HepG2 (cell line): ENCODE measurements at regions not wholly inside any gene's neighbourhood (a gene's known extent, or its start where the extent isn't known, plus 50 kb on each side); places are given as distances from the start of the nearest gene placed in this dataset.

Experiments used
- ATAC-seq: fragments of 200-7000 bp; cut with Tn5 transposase; 3 replicates; pipeline ENCODE4 v1.9.1; 2020; ENCODE audit warnings: mild to moderate bottlenecking, moderate library complexity
- BruUV-seq: library from RNA; stranded (reverse); fragments of 400-500 nt; replicated peaks from 2 replicates; lab custom pipeline; 2021; lab: Mats Ljungman, UMichigan
- CTCF ChIA-PET: fragments of 300-600 bp; formaldehyde crosslinking; extraction: SDS; loops from one replicate; lab custom pipeline; 2021; ENCODE audit warnings: low total read pairs, inconsistent platforms, low intra/inter-chr PET ratio; lab: Yijun Ruan, JAX
- POLR2A ChIA-PET: fragments of 350-600 bp; sonication (Branson Sonifier 250); formaldehyde crosslinking; loops from one replicate; lab custom pipeline; 2020; ENCODE audit warnings: antibody characterized with exemption, inconsistent platforms; lab: Yijun Ruan, JAX
- DNase-seq: peaks from one replicate; pipeline ENCODE4 v3.0.0-alpha.2; 2015; ENCODE audit warnings: low spot score
- FAIRE-seq: peaks from 3 replicates; lab custom pipeline; 2011; peaks lifted over from hg19 to GRCh38; lab: Jason Lieb, UNC
- H2AFZ ChIP-seq: one replicate; pipeline ENCODE4 v1.6.1; 2011; ENCODE audit warnings: low read length, inconsistent platforms
- H3K27ac ChIP-seq: fragments of 300-600 bp; 3 replicates; pipeline ENCODE4 v1.8.0; 2011; ENCODE audit warnings: mixed run types, mild to moderate bottlenecking, mixed read lengths, low read length, inconsistent platforms; ENCODE audit not compliant: insufficient read depth; ENCODE audit errors: extremely low read length
- H3K27me3 ChIP-seq, 2 experiments: fragments of 200-600 bp in 1 of 2; 2 replicates in 1 of 2; 3 replicates in 1 of 2; pipeline versions ENCODE4 v1.6.0 to v1.8.0; 2011; ENCODE audit warnings: low read length in 2 of 2, mild to moderate bottlenecking in 2 of 2, moderate library complexity in 2 of 2, inconsistent platforms in 1 of 2; ENCODE audit not compliant: insufficient read depth in 2 of 2, control insufficient read depth in 1 of 2
- H3K36me3 ChIP-seq, 2 experiments: fragments of 200-600 bp in 1 of 2; replicated peaks in 1 of 2; 2 replicates in 1 of 2; 3 replicates in 1 of 2; pipeline versions ENCODE4 v1.5.1 to v1.8.0; 2011; ENCODE audit warnings: low read length in 2 of 2, inconsistent platforms in 1 of 2; ENCODE audit not compliant: insufficient read depth in 2 of 2, control insufficient read depth in 1 of 2
- H3K4me1 ChIP-seq: 2 replicates; pipeline ENCODE4 v1.5.1; 2012; ENCODE audit warnings: low read length, inconsistent platforms; ENCODE audit not compliant: insufficient read depth
- H3K4me2 ChIP-seq: 2 replicates; pipeline ENCODE4 v1.6.0; 2011; ENCODE audit warnings: low read depth, low read length, inconsistent platforms
- H3K4me3 ChIP-seq, 3 experiments: fragments of 200-600 bp in 1 of 3; sonication (generic), shearing (Covaris generic) in 1 of 3; replicated peaks in 1 of 3; 2 replicates each; pipeline ENCODE4 v1.5.1; 2011 to 2016; ENCODE audit warnings: low read length in 3 of 3, inconsistent platforms in 2 of 3, low read depth in 2 of 3, mild to moderate bottlenecking in 2 of 3, control low read depth in 1 of 3, mixed read lengths in 1 of 3; ENCODE audit not compliant: insufficient read depth in 1 of 3
- H3K79me2 ChIP-seq: one replicate; pipeline ENCODE4 v1.6.1; 2011; ENCODE audit warnings: low read length, inconsistent platforms; ENCODE audit not compliant: insufficient read depth
- H3K9ac ChIP-seq: 2 replicates; pipeline ENCODE4 v1.6.0; 2011; ENCODE audit warnings: mild to moderate bottlenecking, low read depth, low read length, inconsistent platforms; ENCODE audit not compliant: insufficient read depth
- H3K9me3 ChIP-seq: 2 replicates; pipeline ENCODE4 v1.5.1; 2012; ENCODE audit warnings: mild to moderate bottlenecking, low read length
- H4K20me1 ChIP-seq: 2 replicates; pipeline ENCODE4 v1.6.0; 2011; ENCODE audit warnings: inconsistent platforms, mild to moderate bottlenecking, low read length, moderate library complexity; ENCODE audit not compliant: insufficient read depth
- DBP ChIP-seq: sonication (generic); formaldehyde crosslinking; IDR thresholded peaks from 2 replicates; pipeline ENCODE4 v1.4.0; 2020; ENCODE audit warnings: missing genetic modification reagents; ENCODE audit errors: not compliant biosample characterization
- ERF ChIP-seq: IDR thresholded peaks from 2 replicates; pipeline ENCODE4 v1.6.1; 2018; ENCODE audit warnings: missing biosample characterization, missing genetic modification reagents
- MIER3 ChIP-seq: IDR thresholded peaks from 2 replicates; pipeline ENCODE4 v1.6.1; 2016; ENCODE audit warnings: missing compliant biosample characterization, borderline replicate concordance
- MXI1 ChIP-seq: IDR thresholded peaks from 3 replicates; pipeline ENCODE4 v1.6.1; 2012; ENCODE audit warnings: low read depth, low read length, inconsistent platforms, borderline replicate concordance
- REL ChIP-seq: sonication (generic); formaldehyde crosslinking; conservative IDR thresholded peaks from 2 replicates; pipeline ENCODE4 v1.8.0; 2022; ENCODE audit warnings: mild to moderate bottlenecking, missing genetic modification reagents, moderate library complexity
- SNAI1 ChIP-seq: sonication (generic); formaldehyde crosslinking; IDR thresholded peaks from 2 replicates; pipeline ENCODE4 v1.5.0; 2020; ENCODE audit warnings: mild to moderate bottlenecking, missing genetic modification reagents, borderline replicate concordance
- TAF15 ChIP-seq: fragments of 200-400 bp; formaldehyde crosslinking; IDR thresholded peaks from one replicate; pipeline ENCODE4 v1.6.1; 2018; ENCODE audit warnings: mild to moderate bottlenecking, low read depth, low read length; ENCODE audit not compliant: poor library complexity, severe bottlenecking
- YY1 ChIP-seq: IDR thresholded peaks from 2 replicates; pipeline ENCODE4 v1.6.1; 2011; ENCODE audit warnings: low read length, low read depth, moderate library complexity, mild to moderate bottlenecking; ENCODE audit not compliant: insufficient read depth, insufficient replicate concordance
- ZBTB33 ChIP-seq: sonication (generic); formaldehyde crosslinking; IDR thresholded peaks from 2 replicates; pipeline ENCODE4 v1.4.0; 2020; ENCODE audit warnings: missing genetic modification reagents
- ZBTB44 ChIP-seq: sonication (generic); formaldehyde crosslinking; IDR thresholded peaks from 2 replicates; pipeline ENCODE4 v1.4.0; 2020; ENCODE audit warnings: missing genetic modification reagents
- ZFP36L2 ChIP-seq: sonication (generic); formaldehyde crosslinking; IDR thresholded peaks from 2 replicates; pipeline ENCODE4 v1.4.0; 2020; ENCODE audit warnings: missing genetic modification reagents
- ZNF232 ChIP-seq: sonication (generic); formaldehyde crosslinking; IDR thresholded peaks from 2 replicates; pipeline ENCODE4 v1.4.0; 2020; ENCODE audit warnings: missing genetic modification reagents, borderline replicate concordance
- ZNF282 ChIP-seq: fragments of 450-650 bp; IDR thresholded peaks from 2 replicates; pipeline ENCODE4 v1.6.1; 2018; ENCODE audit not compliant: partially characterized antibody
- ZNF367 ChIP-seq: sonication (generic); formaldehyde crosslinking; IDR thresholded peaks from 2 replicates; pipeline ENCODE4 v1.4.0; 2020; ENCODE audit warnings: missing genetic modification reagents, borderline replicate concordance
- ZNF704 ChIP-seq: sonication (generic); formaldehyde crosslinking; IDR thresholded peaks from 2 replicates; pipeline ENCODE4 v1.8.1; 2023; ENCODE audit warnings: mild to moderate bottlenecking, inconsistent platforms, moderate library complexity, missing genetic modification reagents, borderline replicate concordance
- ZSCAN25 ChIP-seq: sonication (generic); formaldehyde crosslinking; IDR thresholded peaks from 2 replicates; pipeline ENCODE4 v1.8.0; 2022; ENCODE audit warnings: mild to moderate bottlenecking, missing genetic modification reagents
- ZSCAN30 ChIP-seq: sonication (generic); formaldehyde crosslinking; IDR thresholded peaks from 2 replicates; pipeline ENCODE4 v1.5.0; 2020; ENCODE audit warnings: mild to moderate bottlenecking, missing genetic modification reagents
- WGBS: methylation state at CpG from one replicate; pipeline ENCODE4 v1.1.6; 2017; ENCODE audit warnings: low lambda C conversion rate; 5-methylcytosine and 5-hydroxymethylcytosine counted together
- in situ Hi-C: cut with HindIII; loops from 2 replicates; pipeline ENCODE4 v1.10.0; 2017; ENCODE audit warnings: low pct_unique_long_range_greater_than_20kb; ENCODE audit not compliant: extremely low pct_ligation_motif_present
- intact Hi-C: fragments of 100-400 bp; cut with micrococcal nuclease; formaldehyde crosslinking; loops from one replicate; pipeline ENCODE4 v1.10.0; 2022; ENCODE audit not compliant: unreplicated experiment
- TF ChIP-seq, protein P1 (sequence below), 2 experiments: fragments of 450-650 bp in 1 of 2; sonication (generic) in 1 of 2; formaldehyde crosslinking; IDR thresholded peaks; 2 replicates each; pipeline versions ENCODE4 v1.5.0 to v1.8.0; 2020 to 2022; ENCODE audit warnings: mild to moderate bottlenecking in 1 of 2, missing genetic modification reagents in 1 of 2

DNA sequence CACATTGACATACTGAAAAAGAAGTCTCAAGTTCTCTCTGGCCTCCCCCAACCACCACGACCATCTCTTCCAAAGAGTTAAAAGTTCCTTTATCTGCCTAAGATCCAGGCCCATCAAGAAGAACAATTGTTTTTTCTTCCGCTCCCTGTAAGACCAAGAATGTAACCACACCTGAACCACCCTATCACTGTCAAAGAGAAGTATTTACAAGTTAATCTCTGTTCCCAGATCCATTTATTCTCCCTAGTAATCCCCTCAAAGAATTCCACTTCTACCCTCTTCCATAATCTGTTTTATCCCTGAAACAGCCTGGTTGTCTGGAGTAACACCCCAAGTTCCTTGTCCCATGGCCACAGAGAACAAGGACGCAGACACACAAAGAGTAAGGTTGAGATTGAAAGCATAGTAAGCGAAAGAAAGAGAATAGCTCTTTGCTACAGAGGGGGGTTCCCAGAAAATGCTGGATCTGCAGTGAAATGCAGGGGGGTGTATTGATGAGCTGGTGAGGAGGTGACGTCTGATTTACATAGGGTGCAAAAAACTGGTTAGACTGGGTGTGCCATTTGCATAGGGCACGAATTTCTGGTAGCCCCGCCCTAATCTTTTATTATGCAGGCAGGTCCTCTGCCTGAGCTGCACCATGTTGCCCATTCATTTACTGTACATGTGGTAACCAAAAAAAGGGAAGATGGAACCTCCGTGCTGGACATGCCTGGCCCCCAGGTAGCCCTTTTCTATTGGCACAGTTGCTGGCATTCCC is 122.0 kb downstream of the SKIDA1 start:
- DNase-seq (no peak), ATAC-seq (no peak), FAIRE-seq (no peak)
- no TSS peak for BruUV-seq
- Histone ChIP-seq H3K4me2 (no peak overlapping the region), H3K27ac (no peak overlapping the region), H3K27me3 (peaks cover 0 to 23% of the 10 kb centered on the region in 2 experiments; a peak in 2 of 5 replicates), H3K4me3 (no peak overlapping the region), H2AFZ (no peak overlapping the region), H3K4me1 (no peaks in the 10 kb centered on the region), H3K9ac (no peak overlapping the region), H3K9me3 (no peaks in the 10 kb centered on the region), H3K79me2 (no peaks in the 10 kb centered on the region), H3K36me3 (no peaks in the 10 kb centered on the region), H4K20me1 (no peaks in the 10 kb centered on the region)
- in situ Hi-C loops, result no loop called here
- intact Hi-C loops, result no loop called here
- CTCF ChIA-PET, result no interaction called here
- 31% methylated on average over 8 of the region's 8 CpGs for WGBS
- POLR2A ChIA-PET, result no interaction called here
- no peak for TF ChIP-seq ZFP36L2 (CRISPR knock-in tag)
- TF ChIP-seq, protein P1, sequence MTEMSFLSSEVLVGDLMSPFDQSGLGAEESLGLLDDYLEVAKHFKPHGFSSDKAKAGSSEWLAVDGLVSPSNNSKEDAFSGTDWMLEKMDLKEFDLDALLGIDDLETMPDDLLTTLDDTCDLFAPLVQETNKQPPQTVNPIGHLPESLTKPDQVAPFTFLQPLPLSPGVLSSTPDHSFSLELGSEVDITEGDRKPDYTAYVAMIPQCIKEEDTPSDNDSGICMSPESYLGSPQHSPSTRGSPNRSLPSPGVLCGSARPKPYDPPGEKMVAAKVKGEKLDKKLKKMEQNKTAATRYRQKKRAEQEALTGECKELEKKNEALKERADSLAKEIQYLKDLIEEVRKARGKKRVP (CRISPR knock-in tag; IDR thresholded peaks at IDR 0.05), result no peak
- TF ChIP-seq ZSCAN25, result no peak
- no peak for TF ChIP-seq ZNF367 (CRISPR knock-in tag)
- TF ChIP-seq TAF15, result no peak
- no peak for TF ChIP-seq SNAI1 (CRISPR knock-in tag)
- TF ChIP-seq REL (CRISPR knock-in tag), result no peak
- TF ChIP-seq MIER3 (CRISPR knock-in tag), result no peak
- no peak for TF ChIP-seq ZNF704 (CRISPR knock-in tag)
- TF ChIP-seq ZNF232 (CRISPR knock-in tag), result no peak
- TF ChIP-seq DBP (CRISPR knock-in tag), result no peak
- no peak for TF ChIP-seq ZSCAN30 (CRISPR knock-in tag)
- TF ChIP-seq YY1, result no peak
- TF ChIP-seq ZBTB44 (CRISPR knock-in tag), result no peak
- TF ChIP-seq ERF (CRISPR knock-in tag), result no peak
- no peak for TF ChIP-seq ZNF282
- TF ChIP-seq MXI1, result no peak
- TF ChIP-seq ZBTB33, result no peak
